Right lobe of liver (tissue), 6 donors: ENCODE measurements at regions not wholly inside any gene's neighbourhood (a gene's known extent, or its start where the extent isn't known, plus 50 kb on each side); places are given as distances from the start of the nearest gene placed in this dataset.

Source experiments
- ATAC-seq, 4 donors: fragments of 200-7000 bp; cut with Tn5 transposase; one replicate each; pipeline ENCODE4 v1.9.1; 2020; ENCODE audit warnings: mild to moderate bottlenecking in 4 of 4, moderate library complexity in 4 of 4
- DNase-seq, 3 donors: peaks; one replicate each; pipeline ENCODE4 v3.0.0-alpha.2; 2020
- H3K27ac ChIP-seq, 3 donors: fragments of 200-600 bp; one replicate each; pipeline ENCODE4 v1.8.0; 2022
- H3K27me3 ChIP-seq, 2 donors: fragments of 200-600 bp; one replicate each; pipeline ENCODE4 v1.8.0; 2022
- H3K36me3 ChIP-seq, 4 donors: fragments of 200-600 bp; sonication (generic) in 1 of 4; one replicate each; pipeline versions ENCODE4 v1.5.1 to v1.8.0; 2017 to 2022; ENCODE audit warnings: control low read depth in 1 of 4
- H3K4me1 ChIP-seq, 4 donors: fragments of 200-600 bp; sonication (generic) in 1 of 4; one replicate each; pipeline versions ENCODE4 v1.5.1 to v1.8.0; 2017 to 2022; ENCODE audit warnings: control low read depth in 1 of 4
- H3K4me3 ChIP-seq, 3 donors: fragments of 200-600 bp; one replicate each; pipeline ENCODE4 v1.8.0; 2022
- H3K9me3 ChIP-seq, 4 donors: fragments of 200-600 bp; sonication (generic) in 1 of 4; one replicate each; pipeline versions ENCODE4 v1.5.1 to v1.8.0; 2017 to 2022; ENCODE audit warnings: control low read depth in 1 of 4
- CTCF ChIP-seq, 4 donors: fragments of 200-600 bp in 3 of 4; fragments of 450-650 bp in 1 of 4; IDR thresholded peaks; one replicate each; pipeline versions ENCODE4 v1.5.1 to v1.8.0; 2016 to 2022; ENCODE audit warnings: antibody characterized with exemption in 4 of 4, mild to moderate bottlenecking in 2 of 4
- POLR2A ChIP-seq: fragments of 450-650 bp; IDR thresholded peaks from one replicate; pipeline ENCODE4 v1.6.1; 2017; ENCODE audit warnings: antibody characterized with exemption, mild to moderate bottlenecking
- WGBS: methylation state at CpG from one replicate; pipeline ENCODE4 v1.1.6; 2018; ENCODE audit warnings: low coverage, low lambda C conversion rate; ENCODE audit not compliant: insufficient coverage; ENCODE audit errors: missing lambda C conversion rate; 5-methylcytosine and 5-hydroxymethylcytosine counted together
- intact Hi-C, 2 donors: fragments of 100-400 bp; cut with DNase I; formaldehyde crosslinking; loops; one replicate each; pipeline versions ENCODE4 v1.11.2 to v1.14.1; 2022
- donor health status: DM: no; HTN: yes; CAD: no.
- donor health status: DM: no; HTN: no; CAD: no.
- donor health status: DM: no; HTN: no; CAD: no.
- donor health status: DM: no; HTN: yes; CAD: no.
- donor health status: DM: no; HTN: yes; CAD: no.

- no peaks in the 10 kb centered on the region for H3K4me1 ChIP-seq
- DNase-seq (no peak), ATAC-seq (no peak)
- TF ChIP-seq POLR2A, result no peak
- no peak for TF ChIP-seq CTCF (IDR thresholded peaks at IDR 0.05)
- no peaks in the 10 kb centered on the region for H3K36me3 ChIP-seq
- H3K9me3 ChIP-seq, result no peaks in the 10 kb centered on the region
- WGBS, result 75% methylated on average over 2 of the region's 2 CpGs
- no peak overlapping the region for H3K27ac ChIP-seq
- intact Hi-C loops, result no loop called here
- H3K27me3 ChIP-seq, result no peaks in the 10 kb centered on the region
- no peak overlapping the region for H3K4me3 ChIP-seq
Observed at GRCh38 chr11:10945196-10945595, 87.3 kb upstream of the ZBED5 start.

GRCh38 chr11:10943968-10944367 lies 86.1 kb upstream of the ZBED5 start:
- Histone ChIP-seq H3K36me3 (no peaks in the 10 kb centered on the region), H3K27me3 (no peaks in the 10 kb centered on the region), H3K9me3 (no peaks in the 10 kb centered on the region), H3K4me3 (no peak overlapping the region), H3K27ac (no peak overlapping the region), H3K4me1 (no peaks in the 10 kb centered on the region)
- no peak for DNase-seq
- no peak for ATAC-seq
- intact Hi-C loops, result no loop called here
- TF ChIP-seq CTCF (IDR thresholded peaks at IDR 0.05) (no peak), POLR2A (no peak)
- WGBS, result 73% methylated on average over 2 of the region's 2 CpGs

DNA sequence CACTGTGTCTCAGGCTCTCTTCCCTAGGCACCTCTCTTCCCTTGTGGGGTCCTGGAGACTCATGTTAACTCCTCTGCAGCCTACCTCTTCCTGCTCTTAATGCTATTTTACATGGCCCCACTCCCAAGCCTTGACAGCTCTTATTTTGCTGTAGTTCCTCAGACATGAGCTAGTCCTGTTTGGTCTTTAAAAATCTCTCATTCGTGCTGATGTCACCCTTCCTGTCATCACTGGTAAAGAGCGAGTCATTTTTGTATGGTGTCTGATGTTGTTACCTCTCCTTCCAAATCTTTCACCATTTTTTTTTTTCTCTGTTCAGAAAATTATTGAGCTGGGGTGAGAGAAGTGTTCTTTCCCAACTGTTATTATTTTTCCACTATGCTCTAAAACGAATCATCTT lies 84.8 kb upstream of the ZBED5 start:
- no peak for TF ChIP-seq POLR2A
- TF ChIP-seq CTCF (IDR thresholded peaks at IDR 0.05), result no peak
- Histone ChIP-seq H3K27ac (no peak overlapping the region), H3K36me3 (no peaks in the 10 kb centered on the region), H3K9me3 (no peaks in the 10 kb centered on the region), H3K27me3 (no peaks in the 10 kb centered on the region), H3K4me1 (no peaks in the 10 kb centered on the region), H3K4me3 (no peak overlapping the region)
- 60% methylated on average over 3 of the region's 3 CpGs for WGBS
- intact Hi-C loops, result no loop called here
- ATAC-seq (no peak), DNase-seq (no peak)

DNA sequence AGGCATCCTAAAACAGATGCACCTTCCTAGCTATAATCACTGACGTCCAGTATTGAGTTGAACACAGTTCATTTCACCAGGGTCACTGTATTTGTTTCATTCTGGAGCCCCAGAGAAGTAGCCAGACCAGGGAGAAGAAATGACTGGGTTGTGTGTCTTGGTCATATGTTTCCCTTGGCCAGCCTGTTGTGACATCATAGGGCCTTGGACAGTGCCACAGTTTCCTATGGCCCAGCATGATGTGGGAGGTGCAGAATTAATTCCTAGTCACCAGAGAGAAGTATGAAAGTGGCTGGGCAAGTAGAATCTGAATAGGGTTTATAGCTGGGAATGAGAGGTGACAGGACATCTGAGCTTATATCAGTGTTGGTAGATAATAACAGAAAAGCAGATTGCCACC lies 84.0 kb upstream of the ZBED5 start:
- H3K4me3 ChIP-seq, result no peak overlapping the region
- TF ChIP-seq CTCF (IDR thresholded peaks at IDR 0.05) (no peak), POLR2A (no peak)
- H3K36me3 ChIP-seq, result no peaks in the 10 kb centered on the region
- no peaks in the 10 kb centered on the region for H3K27me3 ChIP-seq
- ATAC-seq, result no peak
- intact Hi-C loops, result no loop called here
- 90% methylated on average over 1 of the region's 1 CpG for WGBS
- H3K27ac ChIP-seq, result no peak overlapping the region
- H3K4me1 ChIP-seq, result no peaks in the 10 kb centered on the region
- DNase-seq, result no peak
- H3K9me3 ChIP-seq, result no peaks in the 10 kb centered on the region

GRCh38 chr11:10941414-10941813 lies 83.6 kb upstream of the ZBED5 start:
- no peak for DNase-seq
- intact Hi-C loops, result no loop called here
- no peak for TF ChIP-seq POLR2A
- no peaks in the 10 kb centered on the region for H3K36me3 ChIP-seq
- no peak overlapping the region for H3K4me3 ChIP-seq
- no peak for ATAC-seq
- WGBS, result no CpG with 5 or more reads among the region's 1 CpG
- no peaks in the 10 kb centered on the region for H3K9me3 ChIP-seq
- no peaks in the 10 kb centered on the region for H3K27me3 ChIP-seq
- H3K4me1 ChIP-seq, result no peaks in the 10 kb centered on the region
- H3K27ac ChIP-seq, result no peak overlapping the region
